Smooth muscle cell (in vitro differentiated cells): ENCODE measurements at regions not wholly inside any gene's neighbourhood (a gene's known extent, or its start where the extent isn't known, plus 50 kb on each side); places are given as distances from the start of the nearest gene placed in this dataset.

ENCODE experiments used
- DNase-seq: peaks from one replicate; lab custom pipeline; 2025; ENCODE audit not compliant: unreplicated experiment; lab: John Stamatoyannopoulos, UW
- H2AFZ ChIP-seq: fragments of 200-600 bp; sonication (generic); 2 replicates; pipeline ENCODE4 v1.6.0; 2016; ENCODE audit warnings: antibody characterized with exemption, low read depth, mild to moderate bottlenecking
- H3F3A ChIP-seq: fragments of 200-600 bp; sonication (generic); 2 replicates; pipeline ENCODE4 v1.6.0; 2017; ENCODE audit warnings: antibody characterized with exemption, low read depth
- H3K27ac ChIP-seq: fragments of 200-600 bp; sonication (generic); 2 replicates; pipeline ENCODE4 v1.5.1; 2016; ENCODE audit warnings: low read depth, mild to moderate bottlenecking
- H3K27me3 ChIP-seq: fragments of 200-600 bp; sonication (generic); 2 replicates; pipeline ENCODE4 v1.6.1; 2016; ENCODE audit warnings: low read depth, mild to moderate bottlenecking
- H3K36me3 ChIP-seq: fragments of 200-600 bp; sonication (generic); 2 replicates; pipeline ENCODE4 v1.5.1; 2016; ENCODE audit warnings: low read depth
- H3K4me1 ChIP-seq: fragments of 200-600 bp; sonication (generic); 2 replicates; pipeline ENCODE4 v1.5.1; 2016; ENCODE audit warnings: low read depth
- H3K4me2 ChIP-seq: fragments of 200-600 bp; sonication (generic); 2 replicates; pipeline ENCODE4 v1.6.0; 2016; ENCODE audit warnings: mild to moderate bottlenecking
- H3K4me3 ChIP-seq: fragments of 200-600 bp; sonication (generic); 2 replicates; pipeline ENCODE4 v1.5.1; 2016; ENCODE audit warnings: mild to moderate bottlenecking
- H3K79me2 ChIP-seq: fragments of 200-600 bp; sonication (generic); 2 replicates; pipeline ENCODE4 v1.6.0; 2016; ENCODE audit warnings: low read depth, mild to moderate bottlenecking
- H3K9ac ChIP-seq: fragments of 200-600 bp; sonication (generic); 2 replicates; pipeline ENCODE4 v1.6.0; 2016; ENCODE audit warnings: low read depth
- H3K9me3 ChIP-seq: fragments of 200-600 bp; sonication (generic); replicated peaks from 2 replicates; pipeline ENCODE4 v1.5.1; 2016; ENCODE audit warnings: low read depth
- H4K20me1 ChIP-seq: fragments of 200-600 bp; sonication (generic); 2 replicates; pipeline ENCODE4 v1.6.0; 2016; ENCODE audit warnings: low read depth
- CTCF ChIP-seq: fragments of 200-600 bp; sonication (generic); IDR thresholded peaks from 2 replicates; pipeline ENCODE4 v1.5.1; 2017; ENCODE audit warnings: borderline replicate concordance, mild to moderate bottlenecking, antibody characterized with exemption; ENCODE audit not compliant: insufficient read depth, poor library complexity, severe bottlenecking
- WGBS: methylation state at CpG from one replicate; pipeline ENCODE4 v1.1.7; 2016; ENCODE audit warnings: low lambda C conversion rate; 5-methylcytosine and 5-hydroxymethylcytosine counted together

- no peaks in the 10 kb centered on the region for H3K9me3 ChIP-seq
- 57% methylated on average over 2 of the region's 2 CpGs for WGBS
- no peaks in the 10 kb centered on the region for H3K27me3 ChIP-seq
- no peak for DNase-seq
- H2AFZ ChIP-seq: no peak overlapping the region
- H3F3A ChIP-seq: no peaks in the 10 kb centered on the region
- no peaks in the 10 kb centered on the region for H4K20me1 ChIP-seq
- H3K9ac ChIP-seq: no peak overlapping the region
- TF ChIP-seq CTCF: no peak
- H3K4me3 ChIP-seq: no peak overlapping the region
- no peaks in the 10 kb centered on the region for H3K4me1 ChIP-seq
- no peak overlapping the region for H3K27ac ChIP-seq
- H3K79me2 ChIP-seq: no peaks in the 10 kb centered on the region
- no peaks in the 10 kb centered on the region for H3K36me3 ChIP-seq
- no peak overlapping the region for H3K4me2 ChIP-seq
Measured at GRCh38 chr4:115331241-115331640, 217.8 kb upstream of the NDST4 start.

- H3K4me2 ChIP-seq: no peak overlapping the region
- H3K9me3 ChIP-seq: no peaks in the 10 kb centered on the region
- no peak overlapping the region for H3K4me3 ChIP-seq
- 59% methylated on average over 2 of the region's 2 CpGs for WGBS
- H3K4me1 ChIP-seq: no peaks in the 10 kb centered on the region
- H3K27ac ChIP-seq: no peak overlapping the region
- no peaks in the 10 kb centered on the region for H3K36me3 ChIP-seq
- no peaks in the 10 kb centered on the region for H3K27me3 ChIP-seq
- no peak overlapping the region for H3K9ac ChIP-seq
- no peaks in the 10 kb centered on the region for H3K79me2 ChIP-seq
- H4K20me1 ChIP-seq: no peaks in the 10 kb centered on the region
- no peak for DNase-seq
- no peak overlapping the region for H2AFZ ChIP-seq
- H3F3A ChIP-seq: no peaks in the 10 kb centered on the region
- no peak for TF ChIP-seq CTCF
Measured at GRCh38 chr4:115325836-115326235, 212.4 kb upstream of the NDST4 start.

- Histone ChIP-seq H3K27me3 (no peaks in the 10 kb centered on the region), H3K9ac (no peak overlapping the region), H3F3A (no peaks in the 10 kb centered on the region), H3K4me1 (no peaks in the 10 kb centered on the region), H3K36me3 (no peaks in the 10 kb centered on the region), H3K4me2 (no peak overlapping the region), H3K9me3 (no peaks in the 10 kb centered on the region), H2AFZ (no peak overlapping the region), H4K20me1 (no peaks in the 10 kb centered on the region), H3K79me2 (no peaks in the 10 kb centered on the region), H3K4me3 (no peak overlapping the region), H3K27ac (no peak overlapping the region)
- no peak for TF ChIP-seq CTCF
- no peak for DNase-seq
- WGBS: 89% methylated on average over 4 of the region's 4 CpGs
Measured at GRCh38 chr4:115323106-115323707, 209.8 kb upstream of the NDST4 start.

- no peaks in the 10 kb centered on the region for H3K27me3 ChIP-seq
- no peaks in the 10 kb centered on the region for H3F3A ChIP-seq
- no peak overlapping the region for H2AFZ ChIP-seq
- no peak for DNase-seq
- H3K79me2 ChIP-seq: no peaks in the 10 kb centered on the region
- no peaks in the 10 kb centered on the region for H3K9me3 ChIP-seq
- 86% methylated on average over 4 of the region's 4 CpGs for WGBS
- no peak overlapping the region for H3K27ac ChIP-seq
- H4K20me1 ChIP-seq: no peaks in the 10 kb centered on the region
- no peak overlapping the region for H3K4me3 ChIP-seq
- no peak overlapping the region for H3K9ac ChIP-seq
- H3K4me1 ChIP-seq: no peaks in the 10 kb centered on the region
- TF ChIP-seq CTCF: no peak
- H3K36me3 ChIP-seq: no peaks in the 10 kb centered on the region
- H3K4me2 ChIP-seq: no peak overlapping the region
Measured at GRCh38 chr4:115315182-115315581, 201.8 kb upstream of the NDST4 start.
